GM12875 (cell line): ENCODE measurements at regions not wholly inside any gene's neighbourhood (a gene's known extent, or its start where the extent isn't known, plus 50 kb on each side); places are given as distances from the start of the nearest gene placed in this dataset.

Experiments used
- H3K4me3 ChIP-seq: one replicate; pipeline ENCODE4 v1.5.1; 2011; ENCODE audit warnings: low read depth, low read length, control low read depth
- CTCF ChIP-seq: IDR thresholded peaks from 2 replicates; pipeline ENCODE4 v1.5.1; 2011; ENCODE audit warnings: low read depth, mild to moderate bottlenecking, control low read depth, inconsistent platforms, low read length, moderate library complexity, borderline replicate concordance; ENCODE audit not compliant: insufficient read depth

DNA sequence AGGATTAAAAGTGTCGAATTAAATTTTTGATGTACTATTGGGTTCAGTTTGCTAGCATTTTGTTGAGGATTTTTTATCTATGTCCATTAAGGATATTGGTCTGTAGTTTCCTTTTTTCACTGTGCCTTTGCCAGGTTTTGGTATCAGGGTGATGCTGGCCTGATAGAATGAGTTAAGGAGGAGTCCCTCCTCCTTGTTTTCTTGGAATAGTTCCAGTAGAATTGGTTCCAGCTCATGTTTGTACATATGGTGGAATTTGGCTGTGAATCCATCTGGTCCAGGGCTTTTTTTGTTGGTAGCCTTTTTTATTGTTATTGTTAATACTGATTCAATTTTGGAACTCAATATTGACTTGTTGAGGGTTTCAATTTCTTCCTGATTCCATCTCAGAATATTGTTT is 141.8 kb downstream of the SIM1 start:
- H3K4me3 ChIP-seq, result no peak overlapping the region
- no peak for TF ChIP-seq CTCF

DNA sequence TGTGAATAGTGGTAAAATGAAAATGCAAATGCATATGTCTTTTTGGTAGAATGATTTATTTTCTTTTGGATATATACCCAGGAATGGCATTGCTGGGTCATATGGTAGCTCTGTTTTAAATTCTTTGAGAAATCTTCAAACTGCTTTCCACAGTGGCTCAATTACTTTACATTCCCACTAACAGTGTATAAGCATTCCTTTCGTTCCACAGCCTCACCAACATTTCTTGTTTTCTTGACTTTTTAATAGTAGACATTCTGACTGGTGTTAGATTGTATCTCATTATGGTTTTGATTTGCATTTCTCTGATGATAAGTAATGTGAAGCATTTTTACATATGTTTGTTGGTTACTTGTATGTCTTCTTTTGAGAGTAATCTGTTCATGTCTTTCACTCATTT is 144.0 kb downstream of the SIM1 start:
- TF ChIP-seq CTCF, result no peak
- H3K4me3 ChIP-seq, result no peak overlapping the region

DNA sequence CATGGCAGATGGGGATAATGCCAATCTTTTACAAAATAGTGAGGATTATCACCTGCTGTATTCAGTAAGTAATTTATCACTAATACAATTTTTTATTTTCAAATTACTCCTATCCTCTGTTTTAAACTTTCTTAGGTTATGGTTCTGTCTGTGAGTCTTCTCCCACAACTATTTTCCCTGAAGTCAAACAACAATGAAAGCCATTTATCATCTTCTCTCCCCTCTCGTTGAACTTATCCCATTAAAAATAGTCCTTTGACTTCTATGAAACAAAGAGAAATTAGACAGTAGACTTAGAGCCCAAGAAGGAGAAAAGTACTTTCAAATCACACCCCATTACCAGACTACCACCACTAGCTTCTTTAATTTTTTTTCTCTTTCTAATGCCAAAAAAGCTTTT is 147.7 kb downstream of the SIM1 start:
- H3K4me3 ChIP-seq, result no peak overlapping the region
- TF ChIP-seq CTCF, result no peak

DNA sequence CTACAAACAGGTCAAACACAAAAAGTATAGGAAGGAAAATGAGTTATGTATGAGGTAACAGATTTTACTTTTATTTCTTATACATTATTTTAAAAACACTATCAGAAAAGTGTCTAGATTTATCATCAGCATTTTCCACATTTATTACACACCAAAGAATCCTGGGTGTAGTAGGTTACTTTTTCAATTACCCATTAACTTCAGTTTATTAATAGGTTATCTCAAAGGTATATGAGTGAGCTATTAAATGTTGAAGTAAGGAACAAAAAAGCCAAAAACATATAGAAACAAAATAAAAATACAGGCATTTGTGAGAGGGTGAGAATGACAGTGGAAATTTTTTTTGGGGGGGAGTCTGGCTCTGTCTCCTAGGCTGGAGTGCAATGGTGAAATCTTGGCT is 150.5 kb downstream of the SIM1 start:
- H3K4me3 ChIP-seq, result no peak overlapping the region
- no peak for TF ChIP-seq CTCF

DNA sequence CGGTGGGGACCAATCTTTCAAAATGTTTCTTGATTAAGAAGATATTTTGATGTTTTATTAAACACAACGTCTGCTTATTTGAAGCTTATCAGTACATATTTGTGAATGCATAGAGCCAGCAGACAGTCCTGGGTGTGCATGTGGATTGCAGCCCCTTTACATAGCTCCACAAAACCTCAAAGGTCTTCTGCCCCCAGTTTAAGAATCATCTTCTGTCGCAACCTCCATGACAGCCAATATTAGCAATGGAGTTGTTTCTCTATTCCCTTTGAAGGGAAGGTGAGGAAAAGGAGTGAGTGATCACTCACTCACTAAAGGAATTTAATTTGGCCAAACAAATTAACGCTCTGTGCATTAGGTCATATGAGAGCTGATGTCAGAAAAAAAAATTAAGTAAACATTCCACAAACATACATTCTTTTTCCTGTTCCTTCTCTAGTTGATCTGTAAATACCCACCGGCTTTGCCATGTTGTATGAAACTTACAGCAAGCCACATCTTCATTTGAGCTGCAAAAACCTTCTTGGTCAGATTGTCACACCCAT is 152.9 kb downstream of the SIM1 start:
- no peak for TF ChIP-seq CTCF
- H3K4me3 ChIP-seq, result no peak overlapping the region

GRCh38 chr6:100309174-100309573 is 155.5 kb downstream of the SIM1 start:
- no peak overlapping the region for H3K4me3 ChIP-seq
- no peak for TF ChIP-seq CTCF

DNA sequence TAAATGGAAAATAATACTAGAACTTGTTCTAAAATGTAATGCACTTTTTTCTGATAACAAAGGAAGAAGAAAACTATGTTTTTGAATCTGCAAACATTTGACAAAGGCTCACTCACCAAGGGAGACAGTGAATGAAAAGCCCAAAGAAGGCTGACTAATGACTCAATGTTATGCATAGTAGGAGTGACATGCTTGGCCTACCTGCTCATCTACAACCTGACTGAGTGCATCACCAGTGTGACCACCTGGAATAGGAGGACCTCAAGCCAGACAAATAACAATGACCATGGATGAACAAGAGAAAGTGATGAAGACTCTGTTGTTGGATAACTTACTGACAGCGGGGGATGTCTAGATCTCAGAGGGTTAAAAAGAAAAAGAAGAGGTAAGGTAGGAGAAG is 157.2 kb downstream of the SIM1 start:
- no peak overlapping the region for H3K4me3 ChIP-seq

More for the DNA sequence above, 157.2 kb downstream of the SIM1 start:
- TF ChIP-seq CTCF, result no peak
